GM13976 (cell line): ENCODE measurements at regions not wholly inside any gene's neighbourhood (a gene's known extent, or its start where the extent isn't known, plus 50 kb on each side); places are given as distances from the start of the nearest gene placed in this dataset.

Source experiments
- DNase-seq: peaks from one replicate; pipeline ENCODE4 v3.0.0; 2012; ENCODE audit warnings: low spot score
- CTCF ChIP-seq: IDR thresholded peaks from 2 replicates; pipeline ENCODE4 v1.5.1; 2012; ENCODE audit warnings: borderline replicate concordance, mild to moderate bottlenecking; ENCODE audit not compliant: insufficient read depth; ENCODE audit errors: extremely low read depth, missing control alignments, control extremely low read depth
- in situ Hi-C: fragments of 300-500 bp; cut with MboI; formaldehyde crosslinking; loops from one replicate; pipeline ENCODE4 v1.12.0; 2022; ENCODE audit warnings: low sequenced_read_pairs, mixed read lengths, inconsistent platforms; ENCODE audit not compliant: unreplicated experiment

- TF ChIP-seq CTCF, result no peak
- in situ Hi-C loops, result no loop called here
- DNase-seq, result no peak
Measured at GRCh38 chr21:23217597-23217996, 2219.4 kb downstream of the NCAM2 start.

- in situ Hi-C loops, result no loop called here
- DNase-seq, result no peak
- TF ChIP-seq CTCF, result no peak
Measured at GRCh38 chr21:23215261-23215660, 2217.1 kb downstream of the NCAM2 start.
